AG09309 (cell line): ENCODE measurements at regions not wholly inside any gene's neighbourhood (a gene's known extent, or its start where the extent isn't known, plus 50 kb on each side); places are given as distances from the start of the nearest gene placed in this dataset.

Experiments used
- DNase-seq: peaks from one replicate; pipeline ENCODE4 v3.0.0-alpha.2; 2010; ENCODE audit warnings: low read depth
- H3K4me3 ChIP-seq: 2 replicates; pipeline ENCODE4 v1.5.1; 2011; ENCODE audit warnings: mild to moderate bottlenecking, low read depth, low read length, moderate library complexity; ENCODE audit not compliant: control insufficient read depth
- TF ChIP-seq, protein P1 (sequence below): IDR thresholded peaks from 2 replicates; pipeline ENCODE4 v1.5.1; 2011; ENCODE audit warnings: mild to moderate bottlenecking, low read depth, low read length, inconsistent platforms; ENCODE audit not compliant: insufficient read depth, control insufficient read depth; ENCODE audit errors: missing control alignments

DNA sequence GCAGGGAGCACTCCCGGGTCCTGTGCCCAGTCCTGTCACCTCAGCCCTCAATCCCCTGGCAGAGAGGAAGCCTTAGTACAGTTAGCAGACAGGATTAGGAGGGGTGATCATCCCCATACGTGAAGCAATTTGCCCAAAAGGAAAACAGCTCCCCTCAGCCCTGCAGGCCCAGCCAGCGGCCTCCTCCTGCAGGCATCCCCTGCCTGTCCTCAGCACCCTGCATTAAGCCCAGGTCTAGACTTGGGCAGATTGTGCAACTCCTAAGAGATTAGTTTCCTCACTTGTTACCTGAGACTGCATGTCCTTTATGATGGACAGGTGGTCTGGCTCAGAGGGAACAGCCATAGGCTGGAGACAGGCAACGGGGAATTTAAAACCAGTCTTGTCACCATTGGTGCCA, 95.5 kb upstream of the TMEM45B start:
- no peak for DNase-seq
- H3K4me3 ChIP-seq, result no peak overlapping the region
- TF ChIP-seq, protein P1, sequence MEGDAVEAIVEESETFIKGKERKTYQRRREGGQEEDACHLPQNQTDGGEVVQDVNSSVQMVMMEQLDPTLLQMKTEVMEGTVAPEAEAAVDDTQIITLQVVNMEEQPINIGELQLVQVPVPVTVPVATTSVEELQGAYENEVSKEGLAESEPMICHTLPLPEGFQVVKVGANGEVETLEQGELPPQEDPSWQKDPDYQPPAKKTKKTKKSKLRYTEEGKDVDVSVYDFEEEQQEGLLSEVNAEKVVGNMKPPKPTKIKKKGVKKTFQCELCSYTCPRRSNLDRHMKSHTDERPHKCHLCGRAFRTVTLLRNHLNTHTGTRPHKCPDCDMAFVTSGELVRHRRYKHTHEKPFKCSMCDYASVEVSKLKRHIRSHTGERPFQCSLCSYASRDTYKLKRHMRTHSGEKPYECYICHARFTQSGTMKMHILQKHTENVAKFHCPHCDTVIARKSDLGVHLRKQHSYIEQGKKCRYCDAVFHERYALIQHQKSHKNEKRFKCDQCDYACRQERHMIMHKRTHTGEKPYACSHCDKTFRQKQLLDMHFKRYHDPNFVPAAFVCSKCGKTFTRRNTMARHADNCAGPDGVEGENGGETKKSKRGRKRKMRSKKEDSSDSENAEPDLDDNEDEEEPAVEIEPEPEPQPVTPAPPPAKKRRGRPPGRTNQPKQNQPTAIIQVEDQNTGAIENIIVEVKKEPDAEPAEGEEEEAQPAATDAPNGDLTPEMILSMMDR, result no peak

DNA sequence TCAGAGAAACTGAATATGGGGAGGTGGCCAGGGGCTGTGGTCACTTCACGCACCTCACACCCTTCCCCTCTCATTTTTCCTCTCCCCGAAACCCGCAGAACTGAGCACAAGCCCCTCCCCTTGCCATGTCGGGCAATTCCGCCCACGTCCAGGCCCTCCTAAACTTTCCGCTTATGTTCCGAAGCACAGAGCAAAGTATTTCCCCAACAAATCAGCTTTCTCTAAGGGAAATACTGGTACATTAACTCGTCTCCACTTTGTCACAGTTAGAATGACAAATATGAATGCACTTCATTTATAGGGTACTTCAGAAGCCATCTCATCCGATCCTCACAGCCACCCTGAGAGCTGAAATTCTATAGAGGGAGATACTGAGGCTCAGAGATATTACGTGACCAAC, 94.7 kb upstream of the TMEM45B start:
- no peak for DNase-seq
- H3K4me3 ChIP-seq, result no peak overlapping the region
- TF ChIP-seq, protein P1, result no peak

DNA sequence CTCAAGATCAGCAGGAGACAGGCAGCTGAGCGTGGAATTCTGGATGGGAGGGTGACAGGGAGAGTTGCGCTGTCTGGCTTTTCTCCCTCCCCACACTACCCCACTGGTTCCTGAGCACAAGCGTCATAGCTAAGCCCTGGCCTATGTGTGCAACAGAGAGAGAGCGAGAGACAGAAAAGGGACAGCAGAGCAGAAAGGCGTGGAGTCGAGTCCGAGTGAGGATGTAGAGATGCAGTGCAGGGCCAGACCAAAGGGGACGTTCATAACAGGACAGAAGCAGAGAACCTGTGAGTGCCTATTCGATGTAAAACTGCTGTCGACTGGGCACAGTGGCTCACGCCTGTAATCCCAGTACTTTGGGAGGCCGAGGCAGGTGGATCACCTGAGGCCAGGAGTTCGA, 94.0 kb upstream of the TMEM45B start:
- DNase-seq, result no peak
- H3K4me3 ChIP-seq, result no peak overlapping the region
- TF ChIP-seq, protein P1, result no peak

DNA sequence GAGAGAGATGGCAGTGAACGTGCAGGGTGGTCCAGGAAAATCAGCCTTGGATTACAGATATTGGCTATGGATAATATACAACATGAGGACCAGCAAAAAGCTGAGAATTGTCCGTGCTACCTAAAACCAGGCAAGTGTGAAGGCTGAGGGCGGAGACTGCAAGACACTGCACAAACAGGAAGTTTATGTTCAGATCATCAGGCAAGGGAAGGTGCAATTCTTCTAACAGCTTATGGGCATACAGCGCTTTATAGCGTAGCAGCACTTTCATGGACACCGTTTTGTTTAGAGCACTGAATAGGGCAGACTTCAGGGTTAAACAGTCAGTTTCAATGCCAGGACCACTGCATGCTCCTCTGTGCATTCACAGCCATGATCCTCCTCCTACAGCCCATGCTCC, 93.1 kb upstream of the TMEM45B start:
- H3K4me3 ChIP-seq, result no peak overlapping the region
- DNase-seq, result no peak
- TF ChIP-seq, protein P1, result no peak

DNA sequence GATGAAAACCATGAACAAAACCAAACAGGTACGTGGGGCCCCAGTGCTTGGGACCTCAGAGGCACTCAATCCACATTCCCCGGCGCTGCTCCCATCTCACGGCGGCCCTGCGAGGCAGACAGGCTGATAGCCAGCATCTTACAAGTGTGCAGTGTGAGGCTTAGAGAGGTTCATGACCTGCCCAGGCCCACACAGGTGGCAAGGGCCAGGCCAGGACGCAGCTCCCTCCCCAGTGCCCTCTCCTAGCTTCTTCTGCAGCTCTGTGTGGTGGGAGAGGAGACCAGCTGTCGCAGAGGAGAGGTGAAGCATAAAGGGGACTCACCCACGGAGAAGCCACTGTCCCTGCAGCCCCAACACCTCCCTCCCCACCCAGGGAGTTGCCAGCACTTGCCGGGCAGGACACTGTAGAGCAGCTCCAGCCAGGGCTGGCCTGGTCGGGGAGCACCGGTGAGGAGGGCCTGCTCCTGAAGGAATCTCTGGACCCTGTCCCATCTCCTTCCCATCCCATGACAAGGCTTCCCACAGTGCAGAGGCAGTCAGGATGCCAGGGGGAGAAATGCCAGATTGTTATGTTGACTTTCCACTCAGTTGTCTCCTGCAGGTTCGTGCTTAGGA, 92.4 kb upstream of the TMEM45B start:
- H3K4me3 ChIP-seq, result no peak overlapping the region
- no peak for DNase-seq
- TF ChIP-seq, protein P1, result no peak

DNA sequence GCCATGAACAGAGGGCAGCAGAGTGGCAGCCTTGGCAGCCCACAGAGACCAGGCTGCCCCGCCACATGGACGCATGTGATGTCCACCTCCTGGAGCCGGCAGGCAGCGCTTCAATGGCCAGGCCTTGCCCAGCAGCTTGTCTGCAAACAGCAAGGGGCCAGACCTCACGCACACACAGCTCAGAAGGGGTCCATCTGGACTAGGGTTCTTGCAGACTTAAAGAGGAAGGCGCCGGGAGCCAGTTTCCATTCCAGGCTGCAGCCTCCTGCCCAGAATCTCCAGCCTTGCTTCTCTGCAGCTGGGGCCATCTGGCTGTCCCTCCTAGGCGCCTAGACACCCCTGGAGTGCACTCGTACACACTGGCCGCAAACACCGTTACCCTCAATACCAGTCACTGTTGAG, 91.9 kb upstream of the TMEM45B start:
- no peak for DNase-seq
- TF ChIP-seq, protein P1, result no peak
- H3K4me3 ChIP-seq, result no peak overlapping the region

DNA sequence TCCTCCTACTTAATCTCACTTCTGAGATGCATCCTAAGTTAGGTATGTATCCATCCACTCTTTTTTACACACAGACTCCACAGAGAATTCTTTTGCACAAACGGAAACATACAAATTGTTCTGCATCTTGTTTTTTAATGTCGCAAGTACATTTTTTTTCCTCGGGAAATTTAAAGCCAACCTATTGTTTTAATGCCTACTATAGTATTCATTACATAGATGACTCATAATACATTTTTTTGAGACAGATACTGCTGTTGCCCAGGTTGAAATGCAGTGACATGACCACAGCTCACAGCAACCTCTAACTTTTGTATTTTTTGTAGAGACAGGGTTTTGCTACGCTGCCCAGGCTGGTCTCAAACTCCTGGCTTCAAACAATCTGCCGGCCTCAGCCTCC, 90.8 kb upstream of the TMEM45B start:
- TF ChIP-seq, protein P1, result no peak
- H3K4me3 ChIP-seq, result no peak overlapping the region
- DNase-seq, result no peak
